MM.1S (cell line): ENCODE measurements at regions not wholly inside any gene's neighbourhood (a gene's known extent, or its start where the extent isn't known, plus 50 kb on each side); places are given as distances from the start of the nearest gene placed in this dataset.

Experiments
- DNase-seq: peaks from one replicate; pipeline ENCODE4 v3.0.0-alpha.2; 2015
- H2AFZ ChIP-seq: fragments of 300-600 bp; sonication (generic); 2 replicates; pipeline ENCODE4 v1.6.0; 2016; ENCODE audit warnings: antibody characterized with exemption, low read length
- H3F3A ChIP-seq: fragments of 300-600 bp; sonication (generic); 2 replicates; pipeline ENCODE4 v1.6.1; 2016; ENCODE audit warnings: mild to moderate bottlenecking, antibody characterized with exemption, low read length, moderate library complexity, mixed read lengths; ENCODE audit not compliant: insufficient read depth
- H3K27ac ChIP-seq: fragments of 300-600 bp; sonication (generic); 2 replicates; pipeline ENCODE4 v1.5.1; 2016; ENCODE audit warnings: mild to moderate bottlenecking, low read length
- H3K27me3 ChIP-seq: fragments of 300-600 bp; sonication (generic); replicated peaks from 2 replicates; pipeline ENCODE4 v1.6.0; 2016; ENCODE audit warnings: low read length; ENCODE audit not compliant: insufficient read depth
- H3K36me3 ChIP-seq: fragments of 300-600 bp; sonication (generic); replicated peaks from 2 replicates; pipeline ENCODE4 v1.6.1; 2016; ENCODE audit warnings: mild to moderate bottlenecking, low read length, mixed read lengths; ENCODE audit not compliant: insufficient read depth
- H3K4me1 ChIP-seq: fragments of 300-600 bp; sonication (generic); 2 replicates; pipeline ENCODE4 v1.6.1; 2016; ENCODE audit warnings: low read length, mixed read lengths
- H3K4me2 ChIP-seq: fragments of 300-600 bp; sonication (generic); 2 replicates; pipeline ENCODE4 v1.6.0; 2016; ENCODE audit warnings: low read depth, low read length
- H3K4me3 ChIP-seq: fragments of 300-600 bp; sonication (generic); 2 replicates; pipeline ENCODE4 v1.5.1; 2016; ENCODE audit warnings: low read length, mixed read lengths
- H3K79me2 ChIP-seq: fragments of 300-600 bp; sonication (generic); 2 replicates; pipeline ENCODE4 v1.6.1; 2016; ENCODE audit warnings: mixed run types, low read length, mixed read lengths
- H3K9ac ChIP-seq: fragments of 300-600 bp; sonication (generic); 2 replicates; pipeline ENCODE4 v1.6.1; 2016; ENCODE audit warnings: low read length, mixed read lengths
- H3K9me2 ChIP-seq: fragments of 300-600 bp; sonication (generic); replicated peaks from 2 replicates; pipeline ENCODE4 v1.6.1; 2016; ENCODE audit warnings: mild to moderate bottlenecking, low read length, mixed read lengths; ENCODE audit not compliant: insufficient read depth
- H3K9me3 ChIP-seq: fragments of 300-600 bp; sonication (generic); replicated peaks from 2 replicates; pipeline ENCODE4 v1.6.1; 2016; ENCODE audit warnings: mild to moderate bottlenecking, low read length, mixed read lengths; ENCODE audit not compliant: insufficient read depth
- H4K20me1 ChIP-seq: fragments of 300-600 bp; sonication (generic); 2 replicates; pipeline ENCODE4 v1.6.1; 2016; ENCODE audit warnings: mild to moderate bottlenecking, low read length, moderate library complexity, mixed read lengths; ENCODE audit not compliant: insufficient read depth
- EZH2 ChIP-seq: fragments of 300-600 bp; sonication (generic); optimal IDR thresholded peaks from 2 replicates; pipeline ENCODE3; 2017; ENCODE audit warnings: low read depth, mild to moderate bottlenecking, antibody characterized with exemption, low read length, mixed read lengths
- EZH2phosphoT487 ChIP-seq: fragments of 300-600 bp; sonication (generic); IDR thresholded peaks from 2 replicates; pipeline ENCODE4 v1.6.1; 2018; ENCODE audit warnings: antibody characterized with exemption, low read length
- TF ChIP-seq, protein P1 (sequence below): fragments of 300-600 bp; sonication (generic); IDR thresholded peaks from 2 replicates; pipeline ENCODE4 v1.5.1; 2016; ENCODE audit warnings: antibody characterized with exemption, low read length, mixed read lengths

DNA sequence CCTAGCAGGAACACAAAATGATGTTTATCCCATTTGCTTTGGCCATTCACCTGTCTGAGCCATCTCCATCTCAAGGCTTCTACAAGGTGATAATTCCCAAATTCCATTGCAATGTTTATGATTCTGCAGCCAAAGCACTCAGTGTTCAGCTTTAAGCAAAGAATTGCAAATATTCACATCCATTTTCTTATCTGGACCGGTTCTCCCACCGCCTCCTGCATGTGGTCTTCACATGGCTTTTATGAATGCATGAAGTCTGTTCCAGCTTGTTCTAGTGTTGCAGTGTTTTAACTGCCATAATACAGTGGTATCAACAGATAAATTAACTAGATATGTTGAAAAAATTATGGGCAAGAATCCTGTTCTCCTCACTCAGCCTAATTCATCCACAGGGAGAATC is 443.0 kb upstream of the KLF4 start:
- H3F3A ChIP-seq, result no peaks in the 10 kb centered on the region
- no peak overlapping the region for H2AFZ ChIP-seq
- no peaks in the 10 kb centered on the region for H3K79me2 ChIP-seq
- DNase-seq, result no peak
- H3K9ac ChIP-seq, result no peak overlapping the region
- H3K27ac ChIP-seq, result no peak overlapping the region
- H3K36me3 ChIP-seq, result no peaks in the 10 kb centered on the region
- H3K4me3 ChIP-seq, result no peak overlapping the region
- TF ChIP-seq, protein P1, sequence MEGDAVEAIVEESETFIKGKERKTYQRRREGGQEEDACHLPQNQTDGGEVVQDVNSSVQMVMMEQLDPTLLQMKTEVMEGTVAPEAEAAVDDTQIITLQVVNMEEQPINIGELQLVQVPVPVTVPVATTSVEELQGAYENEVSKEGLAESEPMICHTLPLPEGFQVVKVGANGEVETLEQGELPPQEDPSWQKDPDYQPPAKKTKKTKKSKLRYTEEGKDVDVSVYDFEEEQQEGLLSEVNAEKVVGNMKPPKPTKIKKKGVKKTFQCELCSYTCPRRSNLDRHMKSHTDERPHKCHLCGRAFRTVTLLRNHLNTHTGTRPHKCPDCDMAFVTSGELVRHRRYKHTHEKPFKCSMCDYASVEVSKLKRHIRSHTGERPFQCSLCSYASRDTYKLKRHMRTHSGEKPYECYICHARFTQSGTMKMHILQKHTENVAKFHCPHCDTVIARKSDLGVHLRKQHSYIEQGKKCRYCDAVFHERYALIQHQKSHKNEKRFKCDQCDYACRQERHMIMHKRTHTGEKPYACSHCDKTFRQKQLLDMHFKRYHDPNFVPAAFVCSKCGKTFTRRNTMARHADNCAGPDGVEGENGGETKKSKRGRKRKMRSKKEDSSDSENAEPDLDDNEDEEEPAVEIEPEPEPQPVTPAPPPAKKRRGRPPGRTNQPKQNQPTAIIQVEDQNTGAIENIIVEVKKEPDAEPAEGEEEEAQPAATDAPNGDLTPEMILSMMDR, result no peak
- no peak for TF ChIP-seq EZH2
- TF ChIP-seq EZH2phosphoT487, result no peak
- no peaks in the 10 kb centered on the region for H3K9me2 ChIP-seq
- no peaks in the 10 kb centered on the region for H3K27me3 ChIP-seq
- no peaks in the 10 kb centered on the region for H4K20me1 ChIP-seq
- no peaks in the 10 kb centered on the region for H3K4me1 ChIP-seq
- H3K9me3 ChIP-seq, result no peaks in the 10 kb centered on the region
- H3K4me2 ChIP-seq, result no peak overlapping the region

DNA sequence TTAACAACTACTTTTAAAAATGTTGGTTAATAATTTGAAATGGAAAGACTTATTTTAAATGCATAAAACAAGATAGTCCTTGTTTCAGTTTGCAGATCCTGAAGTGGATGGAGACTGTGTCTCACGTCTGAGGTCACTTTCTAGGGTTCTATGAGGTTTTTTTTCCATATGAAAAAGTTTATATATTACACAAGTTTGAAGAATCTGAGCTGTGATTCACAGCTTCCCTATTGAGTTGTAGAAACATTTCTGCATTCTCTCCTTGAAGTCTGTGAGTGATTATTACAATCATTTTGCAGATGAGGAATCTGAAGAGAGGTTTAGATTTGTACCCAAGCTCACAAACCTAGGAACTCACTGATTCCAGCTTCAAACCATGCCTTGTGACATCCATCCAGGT is 442.5 kb upstream of the KLF4 start:
- Histone ChIP-seq H3K27me3 (no peaks in the 10 kb centered on the region), H3K9me2 (no peaks in the 10 kb centered on the region), H3K9ac (no peak overlapping the region), H2AFZ (no peak overlapping the region), H3K4me1 (no peaks in the 10 kb centered on the region), H3F3A (no peaks in the 10 kb centered on the region), H3K4me2 (no peak overlapping the region), H3K4me3 (no peak overlapping the region), H4K20me1 (no peaks in the 10 kb centered on the region), H3K9me3 (no peaks in the 10 kb centered on the region), H3K27ac (no peak overlapping the region), H3K36me3 (no peaks in the 10 kb centered on the region), H3K79me2 (no peaks in the 10 kb centered on the region)
- TF ChIP-seq EZH2phosphoT487 (no peak), EZH2 (no peak)
- TF ChIP-seq, protein P1, result no peak
- DNase-seq, result no peak

DNA sequence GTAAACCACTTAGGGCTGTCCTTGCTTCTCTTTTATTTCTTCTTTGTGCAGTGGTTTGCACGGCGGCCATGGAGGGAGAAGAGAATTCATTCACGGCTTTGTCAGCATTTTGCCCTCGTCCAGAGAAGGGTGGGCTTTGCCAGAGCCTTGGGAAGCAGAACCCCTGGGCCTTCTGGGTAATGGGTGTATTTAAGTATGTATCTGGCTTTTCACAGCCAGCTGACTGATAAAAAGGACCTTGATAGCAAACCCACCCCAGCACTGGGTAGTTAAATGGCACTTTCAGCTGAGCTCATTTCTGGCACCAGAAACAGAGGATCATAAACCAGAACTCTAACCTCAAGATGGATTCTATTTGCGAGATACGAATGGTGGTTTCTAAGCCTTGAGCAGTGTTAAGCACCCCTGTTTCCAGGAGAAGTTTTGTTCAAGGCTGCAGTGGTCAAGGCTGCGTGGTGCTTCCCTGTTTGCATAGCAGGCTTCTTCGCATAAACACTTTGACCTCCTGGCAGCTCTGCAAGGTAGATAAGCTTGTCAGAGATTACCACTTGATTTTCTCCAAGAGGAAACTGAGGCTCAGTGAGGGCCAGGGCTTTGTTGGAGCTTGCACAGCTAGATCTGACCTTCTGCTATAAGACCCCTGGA is 441.6 kb upstream of the KLF4 start:
- H3K9me3 ChIP-seq, result no peaks in the 10 kb centered on the region
- H3F3A ChIP-seq, result no peaks in the 10 kb centered on the region
- no peaks in the 10 kb centered on the region for H3K79me2 ChIP-seq
- no peak overlapping the region for H3K27ac ChIP-seq
- H3K9me2 ChIP-seq, result no peaks in the 10 kb centered on the region
- H3K27me3 ChIP-seq, result no peaks in the 10 kb centered on the region
- H2AFZ ChIP-seq, result no peak overlapping the region
- no peak overlapping the region for H3K4me2 ChIP-seq
- H4K20me1 ChIP-seq, result no peaks in the 10 kb centered on the region
- DNase-seq, result no peak
- no peaks in the 10 kb centered on the region for H3K36me3 ChIP-seq
- TF ChIP-seq, protein P1, result no peak
- TF ChIP-seq EZH2 (no peak), EZH2phosphoT487 (no peak)
- H3K4me3 ChIP-seq, result no peak overlapping the region
- no peak overlapping the region for H3K9ac ChIP-seq
- H3K4me1 ChIP-seq, result no peaks in the 10 kb centered on the region
